IPS-18a (cell line): ENCODE measurements at regions not wholly inside any gene's neighbourhood (a gene's known extent, or its start where the extent isn't known, plus 50 kb on each side); places are given as distances from the start of the nearest gene placed in this dataset.
"Not testable (repeated sequence)": the region's sequence is repeated elsewhere in the genome, so short reads cannot be mapped to it uniquely, and the experiment has no call there.

Experiments
- H3K27ac ChIP-seq: one replicate; pipeline ENCODE4 v1.5.1; 2013; ENCODE audit warnings: low read length
- H3K27me3 ChIP-seq: one replicate; pipeline ENCODE4 v1.6.1; 2013; ENCODE audit warnings: mild to moderate bottlenecking, low read length; ENCODE audit not compliant: control insufficient read depth, insufficient read depth
- H3K36me3 ChIP-seq: one replicate; pipeline ENCODE4 v1.6.1; 2013; ENCODE audit warnings: low read depth, low read length; ENCODE audit not compliant: control insufficient read depth
- H3K4me1 ChIP-seq: one replicate; pipeline ENCODE4 v1.6.1; 2013; ENCODE audit warnings: low read depth, low read length; ENCODE audit not compliant: control insufficient read depth
- H3K4me3 ChIP-seq: one replicate; pipeline ENCODE4 v1.5.1; 2013; ENCODE audit warnings: low read length
- H3K9ac ChIP-seq: one replicate; pipeline ENCODE4 v1.6.1; 2013; ENCODE audit warnings: mild to moderate bottlenecking, low read length, moderate library complexity
- H3K9me3 ChIP-seq: one replicate; pipeline ENCODE4 v1.6.1; 2013; ENCODE audit warnings: low read depth, low read length; ENCODE audit not compliant: control insufficient read depth

- Histone ChIP-seq H3K27ac (no peak overlapping the region), H3K4me3 (no peak overlapping the region), H3K4me1 (peaks cover 12% of the 10 kb centered on the region)
Measured at GRCh38 chr12:90233168-90234100, 524.8 kb upstream of the ATP2B1 start.

GRCh38 chr12:90229407-90230170 is 521.0 kb upstream of the ATP2B1 start:
- peaks cover 12% of the 10 kb centered on the region for H3K4me1 ChIP-seq
- no peak overlapping the region for H3K9ac ChIP-seq
- H3K27ac ChIP-seq = no peak overlapping the region
- no peaks in the 10 kb centered on the region for H3K27me3 ChIP-seq
- H3K36me3 ChIP-seq = no peaks in the 10 kb centered on the region
- H3K4me3 ChIP-seq = no peak overlapping the region
- no peaks in the 10 kb centered on the region for H3K9me3 ChIP-seq

More at GRCh38 chr12:90233168-90234100, 524.8 kb upstream of the ATP2B1 start:
- Histone ChIP-seq H3K36me3 (no peaks in the 10 kb centered on the region), H3K27me3 (no peaks in the 10 kb centered on the region), H3K9me3 (no peaks in the 10 kb centered on the region), H3K9ac (no peak overlapping the region)

- no peak overlapping the region for H3K9ac ChIP-seq
- H3K27me3 ChIP-seq = no peaks in the 10 kb centered on the region
- H3K9me3 ChIP-seq = no peaks in the 10 kb centered on the region
- H3K4me1 ChIP-seq = peaks cover 12% of the 10 kb centered on the region
- no peaks in the 10 kb centered on the region for H3K36me3 ChIP-seq
- H3K27ac ChIP-seq = no peak overlapping the region
- H3K4me3 ChIP-seq = no peak overlapping the region
Measured at GRCh38 chr12:90226211-90226610, 517.6 kb upstream of the ATP2B1 start.

- H3K27ac ChIP-seq = no peak overlapping the region
- no peaks in the 10 kb centered on the region for H3K4me1 ChIP-seq
- no peak overlapping the region for H3K4me3 ChIP-seq
- H3K36me3 ChIP-seq = no peaks in the 10 kb centered on the region
- H3K9me3 ChIP-seq = no peaks in the 10 kb centered on the region
- H3K27me3 ChIP-seq = no peaks in the 10 kb centered on the region
- H3K9ac ChIP-seq = no peak overlapping the region
Measured at GRCh38 chr12:90216815-90217214, 508.2 kb upstream of the ATP2B1 start.

- Histone ChIP-seq H3K9ac (no peak overlapping the region), H3K27me3 (no peaks in the 10 kb centered on the region), H3K4me1 (no peaks in the 10 kb centered on the region), H3K9me3 (no peaks in the 10 kb centered on the region), H3K36me3 (no peaks in the 10 kb centered on the region), H3K4me3 (no peak overlapping the region), H3K27ac (no peak overlapping the region)
Measured at GRCh38 chr12:90216020-90216552, 507.4 kb upstream of the ATP2B1 start.

- Histone ChIP-seq H3K9ac (no peak overlapping the region), H3K27ac (no peak overlapping the region), H3K4me1 (no peaks in the 10 kb centered on the region), H3K27me3 (no peaks in the 10 kb centered on the region), H3K4me3 (no peak overlapping the region), H3K36me3 (no peaks in the 10 kb centered on the region), H3K9me3 (peaks cover 7% of the 10 kb centered on the region)
Measured at GRCh38 chr12:90211017-90211416, 502.4 kb upstream of the ATP2B1 start.

- H3K4me3 ChIP-seq = no peak overlapping the region
- H3K36me3 ChIP-seq = no peaks in the 10 kb centered on the region
- H3K9ac ChIP-seq = no peak overlapping the region
- H3K9me3 ChIP-seq = peaks cover 7% of the 10 kb centered on the region
- H3K4me1 ChIP-seq = no peaks in the 10 kb centered on the region
- H3K27me3 ChIP-seq = no peaks in the 10 kb centered on the region
- H3K27ac ChIP-seq = no peak overlapping the region
Measured at GRCh38 chr12:90209029-90209428, 500.4 kb upstream of the ATP2B1 start.

GRCh38 chr12:90208379-90208778 is 499.7 kb upstream of the ATP2B1 start:
- not testable (repeated sequence) for H3K9me3 ChIP-seq, H3K9ac ChIP-seq, H3K36me3 ChIP-seq, H3K4me3 ChIP-seq, H3K4me1 ChIP-seq, H3K27ac ChIP-seq, H3K27me3 ChIP-seq

GRCh38 chr12:90207799-90208198 is 499.2 kb upstream of the ATP2B1 start:
- no peaks in the 10 kb centered on the region for H3K36me3 ChIP-seq
- H3K9me3 ChIP-seq = peaks cover 7% of the 10 kb centered on the region
- no peak overlapping the region for H3K4me3 ChIP-seq
- H3K9ac ChIP-seq = no peak overlapping the region
- H3K27ac ChIP-seq = no peak overlapping the region
- no peaks in the 10 kb centered on the region for H3K4me1 ChIP-seq
- no peaks in the 10 kb centered on the region for H3K27me3 ChIP-seq

GRCh38 chr12:90205165-90205564 is 496.5 kb upstream of the ATP2B1 start:
- Histone ChIP-seq H3K9ac (no peak overlapping the region), H3K4me1 (no peaks in the 10 kb centered on the region), H3K27me3 (no peaks in the 10 kb centered on the region), H3K9me3 (peaks cover 7% of the 10 kb centered on the region), H3K27ac (no peak overlapping the region), H3K36me3 (no peaks in the 10 kb centered on the region), H3K4me3 (no peak overlapping the region)

- no peaks in the 10 kb centered on the region for H3K36me3 ChIP-seq
- H3K4me3 ChIP-seq = no peak overlapping the region
- H3K27me3 ChIP-seq = no peaks in the 10 kb centered on the region
- H3K9ac ChIP-seq = no peak overlapping the region
- peaks cover 5% of the 10 kb centered on the region for H3K4me1 ChIP-seq
- H3K27ac ChIP-seq = no peak overlapping the region
- H3K9me3 ChIP-seq = no peaks in the 10 kb centered on the region
Measured at GRCh38 chr12:90203556-90203955, 494.9 kb upstream of the ATP2B1 start.
